WTC11 (cell line): ENCODE measurements at regions not wholly inside any gene's neighbourhood (a gene's known extent, or its start where the extent isn't known, plus 50 kb on each side); places are given as distances from the start of the nearest gene placed in this dataset.
A peak's percentile ranks its signal among the peaks of the same experiment; 100 is the strongest.

Experiments
- ATAC-seq: fragments of 200-7000 bp; cut with Tn5 transposase; 2 replicates; pipeline ENCODE4 v1.10.0; 2021; ENCODE audit warnings: mild to moderate bottlenecking, moderate library complexity
- CTCF ChIA-PET: fragments of 300-600 bp; sonication (Branson Sonifier 250); formaldehyde crosslinking; loops from one replicate; lab custom pipeline; 2021; ENCODE audit warnings: antibody characterized with exemption; lab: Charles Lee
- POLR2A ChIA-PET: fragments of 350-600 bp; sonication (Branson Sonifier 250); formaldehyde crosslinking; loops from one replicate; lab custom pipeline; 2021; ENCODE audit warnings: antibody characterized with exemption; lab: Charles Lee
- DNase-seq: peaks from one replicate; pipeline ENCODE4 v3.0.0; 2021; ENCODE audit warnings: low spot score
- H3K27ac Mint-ChIP-seq: 2 replicates; pipeline ENCODE4 v1.8.0; 2021; ENCODE audit warnings: mixed read lengths
- H3K27me3 Mint-ChIP-seq: 2 replicates; pipeline ENCODE4 v1.8.0; 2021; ENCODE audit warnings: low read depth, mild to moderate bottlenecking, moderate library complexity, mixed read lengths
- H3K36me3 Mint-ChIP-seq: 2 replicates; pipeline ENCODE4 v1.8.0; 2021; ENCODE audit warnings: mixed read lengths
- H3K4me1 Mint-ChIP-seq: 2 replicates; pipeline ENCODE4 v1.8.0; 2022; ENCODE audit warnings: mixed read lengths
- H3K4me3 Mint-ChIP-seq: 2 replicates; pipeline ENCODE4 v1.8.0; 2021; ENCODE audit warnings: mild to moderate bottlenecking, moderate library complexity, mixed read lengths
- H3K9me3 Mint-ChIP-seq: 2 replicates; pipeline ENCODE4 v1.8.0; 2021; ENCODE audit warnings: mixed read lengths
- AFF4 ChIP-seq: sonication (generic); formaldehyde crosslinking; IDR thresholded peaks from 2 replicates; pipeline ENCODE4 v1.8.1; 2023; ENCODE audit warnings: mild to moderate bottlenecking, missing genetic modification reagents, borderline replicate concordance
- AR ChIP-seq: fragments of 250-450 bp; sonication (Bioruptor Pico); IDR thresholded peaks from 2 replicates; pipeline ENCODE4 v1.9.0; 2021; ENCODE audit warnings: mild to moderate bottlenecking
- CREM ChIP-seq: sonication (generic); formaldehyde crosslinking; IDR thresholded peaks from 2 replicates; pipeline ENCODE4 v1.8.1; 2022; ENCODE audit warnings: mild to moderate bottlenecking, missing genetic modification reagents, moderate library complexity
- E2F5 ChIP-seq: sonication (generic); formaldehyde crosslinking; IDR thresholded peaks from 2 replicates; pipeline ENCODE4 v1.8.1; 2022; ENCODE audit warnings: mild to moderate bottlenecking, moderate library complexity, missing genetic modification reagents
- ELF4 ChIP-seq: sonication (generic); formaldehyde crosslinking; IDR thresholded peaks from 2 replicates; pipeline ENCODE4 v1.8.1; 2022; ENCODE audit warnings: low read depth, mild to moderate bottlenecking, moderate library complexity, missing genetic modification reagents
- FOXJ3 ChIP-seq: sonication (generic); formaldehyde crosslinking; IDR thresholded peaks from 2 replicates; pipeline ENCODE4 v1.9.0; 2021; ENCODE audit warnings: missing genetic modification reagents, mild to moderate bottlenecking, borderline replicate concordance
- GRHL2 ChIP-seq: fragments of 250-450 bp; sonication (Bioruptor Pico); IDR thresholded peaks from 2 replicates; pipeline ENCODE4 v1.8.0; 2022; ENCODE audit warnings: mild to moderate bottlenecking, moderate library complexity; ENCODE audit not compliant: insufficient replicate concordance, severe bottlenecking
- JUN ChIP-seq: sonication (generic); formaldehyde crosslinking; IDR thresholded peaks from 2 replicates; pipeline ENCODE4 v1.8.0; 2023; ENCODE audit warnings: mild to moderate bottlenecking, missing genetic modification reagents
- NFE2L1 ChIP-seq: sonication (generic); formaldehyde crosslinking; IDR thresholded peaks from 2 replicates; pipeline ENCODE4 v1.8.1; 2023; ENCODE audit warnings: missing genetic modification reagents
- TEAD1 ChIP-seq: sonication (generic); formaldehyde crosslinking; IDR thresholded peaks from 2 replicates; pipeline ENCODE4 v1.8.0; 2022; ENCODE audit warnings: mild to moderate bottlenecking, missing genetic modification reagents
- USF1 ChIP-seq: sonication (generic); formaldehyde crosslinking; IDR thresholded peaks from 2 replicates; pipeline ENCODE4 v1.8.0; 2022; ENCODE audit warnings: mild to moderate bottlenecking, missing genetic modification reagents
- ZMAT4 ChIP-seq: fragments of 250-450 bp; sonication (Bioruptor Pico); IDR thresholded peaks from 2 replicates; pipeline ENCODE4 v1.9.0; 2021; ENCODE audit warnings: mild to moderate bottlenecking
- ZNF317 ChIP-seq: sonication (generic); formaldehyde crosslinking; IDR thresholded peaks from 2 replicates; pipeline ENCODE4 v1.8.1; 2023; ENCODE audit warnings: low read depth, mild to moderate bottlenecking, moderate library complexity, missing genetic modification reagents, borderline replicate concordance
- ZNF423 ChIP-seq: fragments of 250-450 bp; sonication (Bioruptor Pico); IDR thresholded peaks from 2 replicates; pipeline ENCODE4 v2.1.2; 2022; ENCODE audit warnings: mild to moderate bottlenecking, moderate library complexity
- TF ChIP-seq, protein P1 (sequence below): sonication (generic); formaldehyde crosslinking; IDR thresholded peaks from 2 replicates; pipeline ENCODE4 v1.8.1; 2023; ENCODE audit warnings: mild to moderate bottlenecking, moderate library complexity, missing genetic modification reagents

DNA sequence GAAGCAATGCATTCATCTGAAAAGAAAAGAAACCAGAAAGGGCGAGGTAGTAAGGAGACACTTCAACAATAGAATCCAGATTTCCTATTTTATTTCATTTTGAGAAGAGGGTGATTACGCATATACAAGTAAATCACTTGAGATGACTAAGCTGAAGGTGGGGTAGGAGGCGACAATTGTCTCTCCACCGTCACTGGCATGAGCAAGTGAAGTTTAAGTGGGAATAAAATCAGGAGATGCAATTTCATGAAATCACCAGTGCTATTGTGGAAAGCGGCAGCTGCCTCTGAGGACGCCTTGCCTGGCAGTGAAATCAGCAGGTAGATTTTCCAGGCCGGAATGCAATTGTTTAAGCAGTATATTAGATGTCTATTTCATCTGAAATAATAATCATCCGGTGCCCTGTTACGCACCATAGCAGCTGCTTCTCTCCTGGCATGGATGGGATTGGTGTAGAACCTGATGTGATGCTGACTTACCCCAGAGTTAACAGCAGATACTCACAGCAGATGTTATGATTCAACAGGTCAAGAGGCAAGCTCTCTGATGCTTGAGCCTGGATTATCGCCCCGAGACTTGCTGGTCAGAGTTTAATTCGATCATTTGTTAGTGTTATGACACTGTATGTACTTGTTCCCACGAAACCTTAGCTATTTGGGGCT, 64.3 kb downstream of the RASL11A start (continued):
- no peak for TF ChIP-seq AFF4 (CRISPR knock-in tag)
- no peak for TF ChIP-seq ZMAT4 (CRISPR knock-in tag)
- no peak for TF ChIP-seq GRHL2
- no peak for TF ChIP-seq FOXJ3 (CRISPR knock-in tag)
- TF ChIP-seq, protein P1, sequence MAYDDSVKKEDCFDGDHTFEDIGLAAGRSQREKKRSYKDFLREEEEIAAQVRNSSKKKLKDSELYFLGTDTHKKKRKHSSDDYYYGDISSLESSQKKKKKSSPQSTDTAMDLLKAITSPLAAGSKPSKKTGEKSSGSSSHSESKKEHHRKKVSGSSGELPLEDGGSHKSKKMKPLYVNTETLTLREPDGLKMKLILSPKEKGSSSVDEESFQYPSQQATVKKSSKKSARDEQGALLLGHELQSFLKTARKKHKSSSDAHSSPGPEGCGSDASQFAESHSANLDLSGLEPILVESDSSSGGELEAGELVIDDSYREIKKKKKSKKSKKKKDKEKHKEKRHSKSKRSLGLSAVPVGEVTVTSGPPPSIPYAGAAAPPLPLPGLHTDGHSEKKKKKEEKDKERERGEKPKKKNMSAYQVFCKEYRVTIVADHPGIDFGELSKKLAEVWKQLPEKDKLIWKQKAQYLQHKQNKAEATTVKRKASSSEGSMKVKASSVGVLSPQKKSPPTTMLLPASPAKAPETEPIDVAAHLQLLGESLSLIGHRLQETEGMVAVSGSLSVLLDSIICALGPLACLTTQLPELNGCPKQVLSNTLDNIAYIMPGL = no peak
- TF ChIP-seq AR = no peak
- no peak for TF ChIP-seq ELF4 (CRISPR knock-in tag)
- no peak for TF ChIP-seq JUN (CRISPR knock-in tag)

GRCh38 chr13:27336014-27336673, 65.5 kb downstream of the RASL11A start:
- ChIA-PET POLR2A (interaction anchor here (0.7 kb wide), 2 partner anchors 11 to 104 kb away, joined by 3 read pairs; no protein-coding TSS in a partner anchor), CTCF (interaction anchor here (1.0 to 3.6 kb wide), 7 partner anchors 12 to 389 kb away, joined by 3 to 24 read pairs (median 6); partner anchors contain the start of gene RASL11A)
- H3K27ac Mint-ChIP-seq = no peak overlapping the region
- TF ChIP-seq CREM (CRISPR knock-in tag) (no peak), ZNF423 (CRISPR knock-in tag) (peak; percentile 92)
- H3K36me3 Mint-ChIP-seq = no peaks in the 10 kb centered on the region
- DNase-seq (no peak), ATAC-seq (peak; percentile 5; the same call in 1 of the 2 replicates)
- no peak overlapping the region for H3K4me3 Mint-ChIP-seq
- H3K27me3 Mint-ChIP-seq = no peaks in the 10 kb centered on the region; the same call in 1 of the 2 replicates
- H3K4me1 Mint-ChIP-seq = peaks cover 46% of the 10 kb centered on the region
- peaks cover 3% of the 10 kb centered on the region; the same call in 1 of the 2 replicates for H3K9me3 Mint-ChIP-seq

- Mint-ChIP-seq H3K27me3 (no peaks in the 10 kb centered on the region; the same call in 1 of the 2 replicates), H3K36me3 (no peaks in the 10 kb centered on the region), H3K9me3 (no peaks in the 10 kb centered on the region), H3K4me3 (no peak overlapping the region), H3K27ac (no peak overlapping the region), H3K4me1 (peaks cover 50% of the 10 kb centered on the region)
- ChIA-PET POLR2A (no interaction called here), CTCF (interaction anchor here (0.7 to 5.4 kb wide), 30 partner anchors 9 to 646 kb away, joined by 3 to 91 read pairs (median 5); no protein-coding TSS in a partner anchor)
- TF ChIP-seq NFE2L1 (CRISPR knock-in tag) (0 out of 2 replicates have a peak, but pooled peaks have one; percentile 27), E2F5 (CRISPR knock-in tag) (no peak), USF1 (no peak), ZNF317 (CRISPR knock-in tag) (no peak), TEAD1 (no peak)
- no peak for ATAC-seq
- no peak for DNase-seq
Measured at GRCh38 chr13:27338207-27338606, 67.6 kb downstream of the RASL11A start.
